GM21515 (cell line): ENCODE measurements at regions not wholly inside any gene's neighbourhood (a gene's known extent, or its start where the extent isn't known, plus 50 kb on each side); places are given as distances from the start of the nearest gene placed in this dataset.

ENCODE experiments used
- ATAC-seq: cut with Tn5 transposase; IDR thresholded peaks from one replicate; pipeline ENCODE4 v1.9.1; 2021; ENCODE audit not compliant: unreplicated experiment

GRCh38 chr2:2856723-2857415 lies 520.7 kb downstream of the EIPR1 start:
- no peak for ATAC-seq

GRCh38 chr2:2855297-2855696 lies 522.3 kb downstream of the EIPR1 start:
- ATAC-seq: no peak

GRCh38 chr2:2853346-2853745 lies 522.3 kb upstream of the MYT1L start:
- ATAC-seq: no peak

- no peak for ATAC-seq
Observed at GRCh38 chr2:2851806-2852777, 521.0 kb upstream of the MYT1L start.

- ATAC-seq: no peak
Observed at GRCh38 chr2:2851316-2851715, 520.2 kb upstream of the MYT1L start.

DNA sequence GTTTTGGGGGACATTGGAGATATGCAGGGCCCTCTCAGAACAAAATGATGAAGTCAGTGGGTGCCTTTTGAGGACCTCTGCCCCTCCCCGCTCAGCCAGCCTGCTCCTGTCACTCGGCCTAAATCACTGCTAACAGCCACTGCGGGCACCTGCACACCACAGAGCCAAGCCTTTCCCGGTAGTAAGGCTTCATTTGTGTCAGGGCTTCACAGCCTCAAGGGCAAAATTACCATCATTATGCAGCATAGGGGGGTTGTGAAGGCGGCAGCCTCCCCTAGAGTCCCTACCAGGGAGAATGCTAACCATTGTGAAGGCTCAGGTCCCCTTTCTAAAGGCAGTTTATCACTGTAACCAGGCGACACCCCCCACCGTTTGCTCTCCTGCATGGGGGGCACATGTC lies 519.8 kb upstream of the MYT1L start:
- ATAC-seq: no peak

GRCh38 chr2:2850218-2850755 lies 519.2 kb upstream of the MYT1L start:
- ATAC-seq: no peak

DNA sequence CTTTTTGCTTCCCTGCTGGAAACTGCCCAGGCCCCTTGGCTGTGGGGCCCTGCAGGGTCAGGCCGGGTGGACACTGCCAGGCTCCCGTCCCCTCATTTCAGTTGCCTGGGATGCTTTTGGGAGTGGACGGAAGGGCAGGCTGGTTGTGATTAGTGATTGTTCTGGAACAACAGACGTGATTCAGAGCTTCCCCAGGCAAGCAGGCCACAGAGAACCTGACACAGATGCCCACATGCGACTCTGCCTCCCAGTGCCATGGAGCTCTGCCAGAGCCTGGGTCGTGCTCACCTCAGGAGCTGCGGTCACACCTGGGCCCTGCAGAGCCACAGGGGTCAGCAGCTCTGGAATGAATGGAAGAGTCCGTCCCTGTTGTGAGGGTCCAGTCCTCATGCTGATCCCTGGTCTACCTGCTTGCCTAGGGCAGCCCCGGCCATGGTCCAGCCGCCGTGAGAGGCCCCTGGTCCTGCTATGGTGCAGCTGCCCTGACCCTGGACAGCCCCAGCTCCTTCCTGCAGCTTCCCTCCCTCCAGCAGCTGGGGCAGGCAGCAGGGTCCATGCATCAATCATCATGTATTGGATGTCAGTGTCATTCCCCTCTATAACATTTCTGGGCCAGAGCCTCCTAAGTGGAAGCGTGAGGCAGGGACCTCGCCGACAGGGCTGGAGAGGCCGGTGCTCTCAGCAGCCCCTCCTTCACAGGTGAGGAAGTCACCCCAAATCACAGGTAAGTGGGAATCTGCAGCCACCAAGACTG lies 518.6 kb upstream of the MYT1L start:
- no peak for ATAC-seq

DNA sequence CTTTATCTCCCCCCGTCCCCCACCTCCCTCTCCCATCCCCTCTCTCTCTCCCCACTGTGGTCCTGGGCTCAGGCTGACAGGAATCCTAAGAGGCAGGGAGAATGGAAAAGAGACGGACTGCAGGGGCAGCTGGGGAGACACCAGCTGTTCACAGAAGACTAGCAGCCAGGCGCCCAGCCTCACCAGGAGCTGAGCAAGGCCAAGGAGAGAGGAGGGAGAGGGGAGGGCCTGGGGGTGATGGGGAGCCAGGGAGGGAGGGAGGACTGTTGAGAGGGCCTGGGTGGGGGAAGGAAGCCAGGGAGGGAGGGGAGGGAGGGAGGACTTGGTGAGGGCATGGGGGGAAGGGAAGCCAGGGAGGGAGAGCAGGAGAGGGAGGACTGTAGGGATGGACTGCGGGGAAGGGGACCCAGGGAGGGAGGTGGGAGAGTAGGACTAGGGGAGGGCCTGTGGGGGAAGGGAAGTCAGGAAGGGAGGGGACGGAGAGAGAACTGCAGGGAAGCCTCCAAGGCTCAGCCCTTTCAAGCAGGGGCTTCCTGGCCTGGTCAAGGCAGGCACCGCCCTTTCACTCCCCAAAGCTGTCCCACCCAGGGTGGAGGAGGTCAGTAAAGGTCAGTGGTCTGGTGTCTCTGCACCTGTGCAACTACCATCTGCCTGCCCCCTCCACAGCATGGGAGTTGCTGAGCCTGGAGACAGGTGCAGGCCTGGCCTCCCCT lies 517.7 kb upstream of the MYT1L start:
- no peak for ATAC-seq

DNA sequence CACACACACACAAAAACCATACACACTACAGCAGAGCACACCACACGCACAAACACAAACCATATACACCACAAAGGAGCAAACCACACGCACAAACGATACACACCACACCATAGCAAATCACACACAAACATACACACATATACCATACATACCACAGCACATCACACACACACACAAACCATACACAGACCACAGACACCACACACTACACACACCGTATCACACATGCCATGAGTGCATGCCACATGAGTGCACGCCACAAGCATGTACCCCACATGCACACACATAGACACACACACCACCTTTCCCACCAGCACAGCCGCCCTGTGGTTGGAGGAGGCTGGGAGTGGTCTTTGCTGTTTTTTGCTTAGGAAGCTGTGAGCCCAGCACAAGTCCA lies 517.1 kb upstream of the MYT1L start:
- no peak for ATAC-seq

DNA sequence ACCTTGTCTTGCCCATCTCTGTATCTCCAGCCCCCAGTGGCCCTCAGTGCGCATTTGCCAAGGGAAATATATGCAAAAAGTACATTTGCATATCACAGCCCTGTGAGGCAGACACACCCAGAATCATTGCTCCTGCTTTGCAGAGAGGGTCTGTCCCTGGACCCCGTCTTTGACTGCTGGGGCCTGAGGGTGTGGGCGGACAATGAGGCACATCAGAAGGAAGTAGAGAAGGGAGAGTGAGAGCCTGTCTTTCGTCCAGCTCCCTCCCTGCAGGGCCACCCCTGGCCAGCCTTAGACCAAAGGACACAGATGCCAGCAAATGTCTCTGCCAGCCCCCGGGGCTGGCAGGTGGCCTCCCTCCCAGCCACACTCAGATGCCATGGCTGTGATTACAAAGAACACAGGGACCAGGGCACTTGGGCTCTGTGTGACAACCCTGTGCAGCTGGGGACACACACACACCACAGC lies 516.2 kb upstream of the MYT1L start:
- ATAC-seq: no peak

GRCh38 chr2:2846332-2847208 lies 515.5 kb upstream of the MYT1L start:
- no peak for ATAC-seq

DNA sequence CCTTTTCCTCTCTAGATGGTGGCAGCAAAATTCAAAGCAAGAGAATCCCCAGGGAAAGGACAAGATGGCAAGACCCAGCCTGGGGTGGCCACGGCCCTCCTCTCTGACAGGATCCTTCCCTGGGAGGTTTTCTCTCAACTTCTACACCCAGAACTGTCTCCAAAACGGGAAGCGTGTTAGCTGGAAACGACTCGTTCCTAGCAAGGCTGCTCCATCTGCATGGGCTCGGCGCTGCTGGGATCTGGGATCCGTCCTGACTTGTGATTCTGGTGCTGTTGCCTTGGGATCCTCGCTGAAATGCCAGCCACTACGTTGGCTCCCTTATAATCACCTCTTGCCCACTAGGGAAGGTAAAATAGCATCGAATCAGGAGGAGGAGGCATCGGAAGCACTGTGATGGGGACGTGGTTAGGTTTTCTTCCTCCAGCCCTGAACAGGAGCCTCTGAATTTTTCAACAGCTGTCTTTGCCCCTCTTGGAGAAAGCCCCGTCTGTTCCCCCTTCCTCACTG lies 514.8 kb upstream of the MYT1L start:
- ATAC-seq: no peak

GRCh38 chr2:2845267-2845666 lies 514.2 kb upstream of the MYT1L start:
- no peak for ATAC-seq

GRCh38 chr2:2843969-2844548 lies 513.0 kb upstream of the MYT1L start:
- ATAC-seq: no peak

DNA sequence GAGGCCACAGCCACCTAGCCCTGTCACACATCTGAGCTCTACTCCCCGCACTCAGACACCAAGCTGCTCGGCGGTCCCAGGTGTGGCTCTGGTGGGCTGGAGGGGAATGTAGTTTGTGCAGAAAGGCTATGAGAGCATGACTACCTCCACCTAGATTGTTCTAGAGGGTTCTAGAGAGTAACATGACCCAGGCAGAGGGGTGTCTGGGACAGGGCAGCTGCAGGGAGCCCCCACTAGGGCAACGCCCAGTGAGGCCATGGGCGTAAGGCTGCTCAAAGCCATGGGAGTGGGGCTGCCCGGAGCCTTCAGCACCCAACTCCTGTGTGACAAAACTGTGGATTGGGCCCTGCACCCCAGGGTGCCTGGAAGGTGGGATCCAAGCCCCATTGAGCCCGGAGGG lies 511.4 kb upstream of the MYT1L start:
- ATAC-seq: no peak

DNA sequence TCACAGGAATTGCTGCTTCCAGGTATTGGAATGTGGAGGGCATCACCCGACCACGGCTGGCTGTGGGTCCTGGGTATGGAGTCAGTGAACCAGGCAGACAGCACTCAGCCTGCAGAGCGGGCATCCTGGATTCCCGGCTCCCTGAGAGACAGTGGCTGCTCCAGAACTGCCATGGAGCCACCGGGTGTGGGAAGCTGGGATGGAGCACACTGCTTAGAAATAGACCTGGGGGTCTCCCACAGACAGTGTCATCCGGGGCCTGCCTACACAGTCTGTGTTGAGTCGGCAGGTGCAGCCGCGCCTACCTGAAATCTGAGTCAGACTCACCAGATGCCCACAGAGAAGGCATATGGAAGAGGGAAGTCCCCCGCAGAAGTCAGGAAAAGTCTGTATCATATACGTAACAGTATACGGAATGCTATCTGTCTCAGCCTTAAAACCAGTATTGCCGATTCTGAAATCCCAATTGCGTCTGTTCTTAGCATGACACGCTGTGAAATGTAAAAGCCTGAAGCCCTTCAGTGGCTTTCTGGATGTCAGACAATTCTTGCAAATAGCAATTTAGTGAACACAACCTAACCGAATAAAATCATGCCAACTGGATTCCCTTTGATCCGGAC lies 509.7 kb upstream of the MYT1L start:
- no peak for ATAC-seq

GRCh38 chr2:2839782-2840531 lies 508.9 kb upstream of the MYT1L start:
- no peak for ATAC-seq
